Mucosa of rectum (tissue), 2 donors: ENCODE measurements at regions not wholly inside any gene's neighbourhood (a gene's known extent, or its start where the extent isn't known, plus 50 kb on each side); places are given as distances from the start of the nearest gene placed in this dataset.

Experiments used
- H3K27ac ChIP-seq, 2 donors: one replicate each; pipeline ENCODE4 v1.7.0; 2013; ENCODE audit warnings: inconsistent platforms in 2 of 2, low read depth in 2 of 2, low read length in 2 of 2
- H3K27me3 ChIP-seq, 2 donors: one replicate each; pipeline ENCODE4 v1.7.0; 2013; ENCODE audit warnings: low read length in 2 of 2; ENCODE audit not compliant: control insufficient read depth in 2 of 2, insufficient read depth in 2 of 2
- H3K36me3 ChIP-seq, 2 donors: one replicate each; pipeline ENCODE4 v1.7.0; 2013; ENCODE audit warnings: low read length in 2 of 2; ENCODE audit not compliant: control insufficient read depth in 2 of 2, insufficient read depth in 2 of 2
- H3K4me1 ChIP-seq, 2 donors: one replicate each; pipeline ENCODE4 v1.7.0; 2013; ENCODE audit warnings: low read length in 2 of 2, mild to moderate bottlenecking in 1 of 2; ENCODE audit not compliant: control insufficient read depth in 2 of 2, insufficient read depth in 2 of 2
- H3K4me3 ChIP-seq, 2 donors: one replicate each; pipeline ENCODE4 v1.7.0; 2013; ENCODE audit warnings: low read length in 2 of 2
- H3K9ac ChIP-seq, 2 donors: one replicate each; pipeline ENCODE4 v1.7.0; 2013; ENCODE audit warnings: low read length in 2 of 2, low read depth in 1 of 2, mild to moderate bottlenecking in 1 of 2
- H3K9me3 ChIP-seq, 2 donors: one replicate each; pipeline ENCODE4 v1.7.0; 2013; ENCODE audit warnings: low read length in 2 of 2; ENCODE audit not compliant: control insufficient read depth in 2 of 2
- donor health status: healthy.
- donor health status: Normal muscosa, but diverticular disease.

DNA sequence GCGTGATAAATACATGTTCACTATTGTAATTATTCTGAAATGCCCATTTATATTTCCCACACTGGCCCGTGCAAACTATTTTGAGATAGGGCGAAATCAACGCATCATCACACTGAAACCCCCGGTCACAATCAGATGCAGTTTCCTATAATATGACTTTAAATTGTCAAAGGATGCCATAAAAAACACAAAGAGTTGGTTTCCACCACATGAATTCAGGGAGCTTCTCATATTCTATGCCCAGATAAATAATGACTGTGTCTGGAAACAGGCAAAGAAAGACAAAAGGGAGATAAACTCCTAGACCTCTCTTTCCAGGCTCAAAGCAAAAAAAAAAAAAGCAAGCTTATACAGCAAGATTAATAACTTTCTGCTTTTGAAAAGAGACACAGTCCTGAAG is 375.8 kb upstream of the AKR1E2 start:
- Histone ChIP-seq H3K4me3 (no peak overlapping the region), H3K9me3 (no peaks in the 10 kb centered on the region), H3K4me1 (no peaks in the 10 kb centered on the region)

DNA sequence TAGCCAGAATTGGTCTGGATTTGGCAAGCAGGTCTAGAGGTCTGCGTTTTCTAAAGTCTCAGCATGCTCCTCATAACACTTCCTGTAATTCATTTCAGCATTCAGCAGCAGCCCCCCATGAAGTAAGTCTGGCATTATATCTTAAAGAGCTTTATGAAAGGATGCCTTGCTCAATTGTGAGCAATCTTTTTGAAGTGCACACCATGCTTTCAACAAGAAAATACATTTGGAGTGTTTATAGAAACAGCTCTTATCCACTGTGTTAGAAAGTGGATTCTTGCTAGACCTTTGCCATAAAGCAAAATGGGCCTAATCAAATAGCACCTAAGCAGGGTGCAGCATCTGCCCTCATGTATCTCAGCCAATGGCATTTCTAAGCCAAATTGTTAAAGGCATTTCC is 378.0 kb upstream of the AKR1E2 start:
- Histone ChIP-seq H3K27ac (no peak overlapping the region), H3K9ac (no peak overlapping the region), H3K9me3 (peaks cover 0 to 2% of the 10 kb centered on the region in 2 donors), H3K4me3 (no peak overlapping the region), H3K36me3 (no peaks in the 10 kb centered on the region), H3K27me3 (no peaks in the 10 kb centered on the region), H3K4me1 (no peaks in the 10 kb centered on the region)

More for the DNA sequence above, 375.8 kb upstream of the AKR1E2 start:
- Histone ChIP-seq H3K27ac (no peak overlapping the region), H3K9ac (no peak overlapping the region), H3K27me3 (no peaks in the 10 kb centered on the region), H3K36me3 (no peaks in the 10 kb centered on the region)

DNA sequence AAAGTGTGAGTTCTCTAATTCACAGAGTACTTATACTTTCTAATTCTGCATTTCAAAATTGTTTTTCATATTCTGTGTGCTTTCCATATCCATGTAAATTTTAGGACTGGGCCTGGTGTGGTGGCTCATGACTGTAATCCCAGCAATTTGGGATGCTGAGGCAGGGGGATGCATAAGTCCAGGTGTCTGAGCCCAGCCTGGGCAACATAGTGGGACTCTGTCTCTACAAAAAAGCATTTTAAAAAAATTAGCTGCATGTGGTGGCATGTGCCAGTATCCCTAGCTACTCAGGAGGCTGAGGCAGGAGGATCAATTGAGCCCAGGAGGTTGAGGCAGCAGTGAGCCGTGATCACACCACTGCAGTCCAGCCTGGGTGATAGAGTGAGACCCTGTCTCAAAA is 382.6 kb upstream of the AKR1E2 start:
- no peak overlapping the region for H3K9ac ChIP-seq
- no peak overlapping the region for H3K4me3 ChIP-seq
- H3K4me1 ChIP-seq: no peaks in the 10 kb centered on the region
- no peaks in the 10 kb centered on the region for H3K27me3 ChIP-seq
- H3K27ac ChIP-seq: no peak overlapping the region
- H3K36me3 ChIP-seq: no peaks in the 10 kb centered on the region
- peaks cover 0 to 4% of the 10 kb centered on the region in 2 donors for H3K9me3 ChIP-seq

DNA sequence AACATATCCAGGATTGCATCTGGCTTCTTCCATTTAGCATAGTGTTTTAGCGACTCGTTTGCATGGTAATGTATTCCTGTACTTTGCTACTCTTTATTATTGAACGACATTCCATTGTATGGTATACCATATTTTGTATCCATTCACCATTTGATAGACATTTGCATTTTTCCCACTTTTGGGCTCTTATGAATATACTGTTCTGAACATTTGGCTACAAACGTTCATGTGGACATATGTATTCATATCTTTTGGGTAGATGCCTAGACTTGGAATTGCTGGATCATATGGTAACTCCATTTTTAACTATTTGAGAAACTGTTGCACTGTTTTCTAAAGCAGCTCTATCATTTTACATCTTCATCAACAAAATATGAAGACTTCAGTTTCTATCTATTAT is 383.7 kb upstream of the AKR1E2 start:
- H3K9ac ChIP-seq: no peak overlapping the region
- no peaks in the 10 kb centered on the region for H3K4me1 ChIP-seq
- H3K36me3 ChIP-seq: no peaks in the 10 kb centered on the region
- peaks cover 0 to 4% of the 10 kb centered on the region in 2 donors for H3K9me3 ChIP-seq
- H3K4me3 ChIP-seq: no peak overlapping the region
- H3K27ac ChIP-seq: no peak overlapping the region
- H3K27me3 ChIP-seq: no peaks in the 10 kb centered on the region

DNA sequence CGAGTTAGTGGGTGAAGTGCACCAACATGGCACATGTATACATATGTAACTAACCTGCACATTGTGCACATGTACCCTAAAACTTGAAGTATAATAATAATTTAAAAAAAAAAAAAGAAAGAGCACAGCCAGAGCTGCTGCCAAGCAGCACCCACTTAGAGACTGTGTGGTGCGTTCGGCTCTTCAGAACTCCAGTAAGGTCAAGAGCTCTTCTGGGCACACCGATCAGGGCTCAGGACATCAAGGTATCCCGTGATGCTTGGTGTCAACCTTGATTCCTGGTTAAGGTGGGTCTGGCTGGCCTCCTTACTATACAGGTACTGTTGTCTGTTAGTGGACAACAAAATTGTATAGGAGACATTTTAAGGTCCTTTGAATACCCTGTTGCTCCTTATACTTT is 385.7 kb upstream of the AKR1E2 start:
- Histone ChIP-seq H3K36me3 (no peaks in the 10 kb centered on the region), H3K4me3 (no peak overlapping the region), H3K9ac (no peak overlapping the region), H3K27ac (no peak overlapping the region), H3K9me3 (peaks cover 0 to 4% of the 10 kb centered on the region in 2 donors), H3K27me3 (no peaks in the 10 kb centered on the region), H3K4me1 (no peaks in the 10 kb centered on the region)

DNA sequence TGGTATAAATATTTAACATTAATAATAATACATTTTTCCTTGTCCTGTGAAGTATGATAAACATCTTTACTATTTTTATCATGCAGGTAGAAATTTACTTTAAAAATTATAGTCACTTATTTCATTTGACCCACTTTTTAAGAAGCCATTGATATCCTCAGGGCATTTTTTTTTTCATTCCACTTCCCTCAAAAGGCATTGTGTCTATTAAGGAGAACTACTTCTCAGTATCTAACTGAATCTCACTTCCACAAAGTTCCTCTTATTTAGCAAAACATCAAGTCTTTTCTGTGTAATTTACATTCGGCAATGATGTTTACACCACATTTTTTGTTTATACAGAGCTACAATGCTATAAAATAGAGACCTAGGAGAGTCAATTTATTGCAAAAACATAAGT is 388.2 kb upstream of the AKR1E2 start:
- Histone ChIP-seq H3K36me3 (no peaks in the 10 kb centered on the region), H3K9ac (no peak overlapping the region), H3K27ac (no peak overlapping the region), H3K9me3 (no peaks in the 10 kb centered on the region), H3K4me1 (no peaks in the 10 kb centered on the region), H3K4me3 (no peak overlapping the region), H3K27me3 (no peaks in the 10 kb centered on the region)

DNA sequence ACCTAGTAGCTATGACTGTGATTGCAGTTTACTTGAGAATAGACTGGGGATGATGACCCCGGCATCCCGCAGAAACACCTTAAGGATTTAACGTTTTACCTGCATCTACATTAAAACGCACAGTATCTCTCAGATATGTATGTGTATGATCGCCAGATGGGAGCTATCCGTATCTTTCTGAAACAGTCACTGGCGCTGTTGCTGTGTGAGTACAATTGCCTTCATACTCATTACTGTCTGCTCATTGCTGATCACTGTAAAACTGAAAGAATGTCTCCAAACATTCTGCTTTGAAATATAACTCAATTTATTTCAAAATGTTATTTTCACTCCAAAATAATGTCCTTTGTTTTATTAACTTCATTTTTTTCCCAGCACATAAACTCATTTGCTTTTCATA is 388.9 kb upstream of the AKR1E2 start:
- Histone ChIP-seq H3K4me3 (no peak overlapping the region), H3K9me3 (no peaks in the 10 kb centered on the region), H3K36me3 (no peaks in the 10 kb centered on the region), H3K27ac (no peak overlapping the region), H3K9ac (no peak overlapping the region), H3K27me3 (no peaks in the 10 kb centered on the region), H3K4me1 (no peaks in the 10 kb centered on the region)

DNA sequence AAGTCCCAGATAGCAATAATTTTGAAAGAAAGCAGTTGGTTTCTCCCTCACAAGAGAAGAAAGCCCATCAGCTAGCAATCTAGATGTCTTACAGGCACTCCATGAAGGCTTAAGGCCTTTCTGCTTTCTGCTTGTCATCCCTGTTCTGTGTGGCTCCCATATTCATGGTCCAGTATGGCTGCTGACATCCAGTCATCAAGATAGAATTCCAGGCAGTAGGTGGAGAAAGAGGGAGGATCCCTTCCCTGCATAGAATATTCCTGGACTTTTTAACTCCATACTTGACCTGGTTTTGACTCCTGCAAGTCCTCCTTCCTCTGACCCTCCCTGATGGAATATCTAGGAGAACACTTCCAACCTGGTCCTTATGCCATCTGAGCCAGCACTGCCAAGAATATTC is 389.9 kb upstream of the AKR1E2 start:
- Histone ChIP-seq H3K36me3 (no peaks in the 10 kb centered on the region), H3K27ac (no peak overlapping the region), H3K9ac (no peak overlapping the region), H3K9me3 (no peaks in the 10 kb centered on the region), H3K4me3 (no peak overlapping the region), H3K4me1 (no peaks in the 10 kb centered on the region), H3K27me3 (no peaks in the 10 kb centered on the region)

DNA sequence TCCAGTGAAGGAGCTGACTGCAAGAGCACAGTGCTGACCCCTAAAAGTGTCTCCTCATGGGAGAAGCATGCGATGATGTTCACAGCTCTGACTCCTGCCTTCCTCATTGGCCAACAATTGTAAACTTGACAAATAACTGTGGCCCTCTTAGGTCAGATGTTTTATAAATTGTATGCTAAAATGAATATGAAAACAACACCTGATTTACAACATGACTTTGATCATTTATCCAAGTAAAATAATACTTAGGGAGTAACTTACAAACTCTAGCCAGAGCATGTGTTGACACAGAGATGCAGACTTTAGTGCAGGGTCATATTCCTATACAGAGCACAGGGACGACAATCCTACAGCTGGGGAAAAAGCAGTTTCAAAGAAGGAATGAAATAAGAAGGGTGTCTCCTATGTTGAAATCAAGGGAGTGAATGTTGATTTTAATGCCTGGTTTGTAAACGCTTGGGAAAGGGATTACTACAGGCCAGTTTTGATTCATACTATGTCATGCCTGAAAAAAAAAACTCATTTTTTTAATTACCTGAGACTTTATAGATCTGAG is 391.4 kb upstream of the AKR1E2 start:
- H3K4me1 ChIP-seq: no peaks in the 10 kb centered on the region
- no peak overlapping the region for H3K27ac ChIP-seq
- H3K27me3 ChIP-seq: no peaks in the 10 kb centered on the region
- no peaks in the 10 kb centered on the region for H3K36me3 ChIP-seq
- no peaks in the 10 kb centered on the region for H3K9me3 ChIP-seq
- H3K4me3 ChIP-seq: no peak overlapping the region
- no peak overlapping the region for H3K9ac ChIP-seq

DNA sequence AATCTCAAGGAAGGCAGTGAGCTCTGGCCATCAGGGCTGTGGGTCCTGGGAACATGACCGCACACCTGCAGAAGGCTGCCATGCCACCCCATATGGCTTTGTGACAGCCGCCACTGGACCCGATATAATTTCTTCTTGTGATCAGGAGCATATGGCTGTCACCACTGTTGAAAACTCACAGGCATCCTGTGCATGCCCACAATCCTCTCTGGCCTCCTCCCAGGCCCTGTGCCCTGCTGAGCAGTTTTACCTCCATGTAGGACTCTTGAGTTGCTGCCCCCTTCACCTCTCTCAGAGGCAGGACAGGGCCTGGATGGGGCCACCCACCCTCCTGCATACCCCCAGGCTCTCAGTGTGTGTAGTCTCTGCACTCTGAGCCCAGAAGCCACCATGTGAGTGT is 391.9 kb upstream of the AKR1E2 start:
- Histone ChIP-seq H3K9me3 (no peaks in the 10 kb centered on the region), H3K9ac (no peak overlapping the region), H3K36me3 (no peaks in the 10 kb centered on the region), H3K27ac (no peak overlapping the region), H3K4me3 (no peak overlapping the region), H3K27me3 (no peaks in the 10 kb centered on the region), H3K4me1 (no peaks in the 10 kb centered on the region)
